ENCODE measurements at regions not wholly inside any gene's neighbourhood (a gene's known extent, or its start where the extent isn't known, plus 50 kb on each side); places are given as distances from the start of the nearest gene placed in this dataset.
A peak's percentile ranks its signal among the peaks of the same experiment; 100 is the strongest.

DNA sequence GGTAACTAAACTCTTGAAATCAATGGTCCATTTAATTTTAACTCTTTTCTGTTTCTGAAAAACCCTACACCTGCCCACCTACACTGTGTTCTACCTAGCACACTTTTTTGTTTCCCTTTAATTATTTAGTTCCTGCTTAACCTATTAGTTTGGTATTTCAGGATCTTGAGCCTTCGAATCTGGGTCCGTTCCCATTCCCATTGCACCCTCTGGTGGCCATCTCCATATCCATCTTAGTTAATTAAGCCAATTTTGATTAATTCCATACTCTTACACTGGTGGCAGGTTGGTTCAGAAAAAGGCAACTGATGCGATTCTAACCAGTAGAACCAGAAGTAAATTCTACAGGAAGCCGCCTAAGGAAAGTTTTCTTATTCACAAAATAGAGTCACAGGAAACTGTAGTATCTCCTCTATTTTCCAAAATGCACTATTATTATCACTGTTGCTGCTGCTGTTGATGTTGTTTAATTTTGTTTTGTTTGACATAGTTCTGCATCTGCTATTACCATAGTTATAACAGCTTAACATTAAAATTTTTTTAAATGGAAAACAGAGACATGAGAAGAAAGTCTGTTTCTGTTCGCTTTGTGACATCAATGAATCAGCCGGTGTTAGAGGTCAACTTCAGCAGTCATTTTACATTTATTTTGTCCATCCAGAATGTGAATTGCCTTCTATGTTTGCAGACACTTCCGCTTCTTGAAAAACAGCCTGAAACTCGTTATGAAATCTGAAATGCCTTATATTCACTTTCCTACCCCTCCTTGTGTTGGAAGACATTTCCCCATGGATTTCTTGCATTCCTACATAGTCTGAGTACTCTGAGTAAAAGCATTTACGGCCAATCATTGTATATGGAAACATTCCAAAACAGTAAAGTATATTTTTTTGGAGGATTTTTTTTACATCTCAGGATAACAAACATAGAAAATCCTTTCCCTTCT, 115.5 kb upstream of the NCAM2 start (continued):
- TF ChIP-seq RAD21 (CRISPR knock-in tag; conservative IDR thresholded peaks at IDR 0.05 in 1 of 2, IDR thresholded peaks at IDR 0.05 in 1 of 2) = peak; percentile 59 to 77; a peak in 3 of 4 replicates
- TF ChIP-seq, protein P1, sequence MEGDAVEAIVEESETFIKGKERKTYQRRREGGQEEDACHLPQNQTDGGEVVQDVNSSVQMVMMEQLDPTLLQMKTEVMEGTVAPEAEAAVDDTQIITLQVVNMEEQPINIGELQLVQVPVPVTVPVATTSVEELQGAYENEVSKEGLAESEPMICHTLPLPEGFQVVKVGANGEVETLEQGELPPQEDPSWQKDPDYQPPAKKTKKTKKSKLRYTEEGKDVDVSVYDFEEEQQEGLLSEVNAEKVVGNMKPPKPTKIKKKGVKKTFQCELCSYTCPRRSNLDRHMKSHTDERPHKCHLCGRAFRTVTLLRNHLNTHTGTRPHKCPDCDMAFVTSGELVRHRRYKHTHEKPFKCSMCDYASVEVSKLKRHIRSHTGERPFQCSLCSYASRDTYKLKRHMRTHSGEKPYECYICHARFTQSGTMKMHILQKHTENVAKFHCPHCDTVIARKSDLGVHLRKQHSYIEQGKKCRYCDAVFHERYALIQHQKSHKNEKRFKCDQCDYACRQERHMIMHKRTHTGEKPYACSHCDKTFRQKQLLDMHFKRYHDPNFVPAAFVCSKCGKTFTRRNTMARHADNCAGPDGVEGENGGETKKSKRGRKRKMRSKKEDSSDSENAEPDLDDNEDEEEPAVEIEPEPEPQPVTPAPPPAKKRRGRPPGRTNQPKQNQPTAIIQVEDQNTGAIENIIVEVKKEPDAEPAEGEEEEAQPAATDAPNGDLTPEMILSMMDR (IDR thresholded peaks at IDR 0.05 in 2 of 3, conservative IDR thresholded peaks at IDR 0.05 in 1 of 3; ENCODE audit: insufficient read depth in 2 of 3, low read depth in 1 of 3, low read length in 3 of 3) = peak; percentile 39 to 70 (median 49); a peak in 4 of 6 replicates
- TF ChIP-seq, protein P2, sequence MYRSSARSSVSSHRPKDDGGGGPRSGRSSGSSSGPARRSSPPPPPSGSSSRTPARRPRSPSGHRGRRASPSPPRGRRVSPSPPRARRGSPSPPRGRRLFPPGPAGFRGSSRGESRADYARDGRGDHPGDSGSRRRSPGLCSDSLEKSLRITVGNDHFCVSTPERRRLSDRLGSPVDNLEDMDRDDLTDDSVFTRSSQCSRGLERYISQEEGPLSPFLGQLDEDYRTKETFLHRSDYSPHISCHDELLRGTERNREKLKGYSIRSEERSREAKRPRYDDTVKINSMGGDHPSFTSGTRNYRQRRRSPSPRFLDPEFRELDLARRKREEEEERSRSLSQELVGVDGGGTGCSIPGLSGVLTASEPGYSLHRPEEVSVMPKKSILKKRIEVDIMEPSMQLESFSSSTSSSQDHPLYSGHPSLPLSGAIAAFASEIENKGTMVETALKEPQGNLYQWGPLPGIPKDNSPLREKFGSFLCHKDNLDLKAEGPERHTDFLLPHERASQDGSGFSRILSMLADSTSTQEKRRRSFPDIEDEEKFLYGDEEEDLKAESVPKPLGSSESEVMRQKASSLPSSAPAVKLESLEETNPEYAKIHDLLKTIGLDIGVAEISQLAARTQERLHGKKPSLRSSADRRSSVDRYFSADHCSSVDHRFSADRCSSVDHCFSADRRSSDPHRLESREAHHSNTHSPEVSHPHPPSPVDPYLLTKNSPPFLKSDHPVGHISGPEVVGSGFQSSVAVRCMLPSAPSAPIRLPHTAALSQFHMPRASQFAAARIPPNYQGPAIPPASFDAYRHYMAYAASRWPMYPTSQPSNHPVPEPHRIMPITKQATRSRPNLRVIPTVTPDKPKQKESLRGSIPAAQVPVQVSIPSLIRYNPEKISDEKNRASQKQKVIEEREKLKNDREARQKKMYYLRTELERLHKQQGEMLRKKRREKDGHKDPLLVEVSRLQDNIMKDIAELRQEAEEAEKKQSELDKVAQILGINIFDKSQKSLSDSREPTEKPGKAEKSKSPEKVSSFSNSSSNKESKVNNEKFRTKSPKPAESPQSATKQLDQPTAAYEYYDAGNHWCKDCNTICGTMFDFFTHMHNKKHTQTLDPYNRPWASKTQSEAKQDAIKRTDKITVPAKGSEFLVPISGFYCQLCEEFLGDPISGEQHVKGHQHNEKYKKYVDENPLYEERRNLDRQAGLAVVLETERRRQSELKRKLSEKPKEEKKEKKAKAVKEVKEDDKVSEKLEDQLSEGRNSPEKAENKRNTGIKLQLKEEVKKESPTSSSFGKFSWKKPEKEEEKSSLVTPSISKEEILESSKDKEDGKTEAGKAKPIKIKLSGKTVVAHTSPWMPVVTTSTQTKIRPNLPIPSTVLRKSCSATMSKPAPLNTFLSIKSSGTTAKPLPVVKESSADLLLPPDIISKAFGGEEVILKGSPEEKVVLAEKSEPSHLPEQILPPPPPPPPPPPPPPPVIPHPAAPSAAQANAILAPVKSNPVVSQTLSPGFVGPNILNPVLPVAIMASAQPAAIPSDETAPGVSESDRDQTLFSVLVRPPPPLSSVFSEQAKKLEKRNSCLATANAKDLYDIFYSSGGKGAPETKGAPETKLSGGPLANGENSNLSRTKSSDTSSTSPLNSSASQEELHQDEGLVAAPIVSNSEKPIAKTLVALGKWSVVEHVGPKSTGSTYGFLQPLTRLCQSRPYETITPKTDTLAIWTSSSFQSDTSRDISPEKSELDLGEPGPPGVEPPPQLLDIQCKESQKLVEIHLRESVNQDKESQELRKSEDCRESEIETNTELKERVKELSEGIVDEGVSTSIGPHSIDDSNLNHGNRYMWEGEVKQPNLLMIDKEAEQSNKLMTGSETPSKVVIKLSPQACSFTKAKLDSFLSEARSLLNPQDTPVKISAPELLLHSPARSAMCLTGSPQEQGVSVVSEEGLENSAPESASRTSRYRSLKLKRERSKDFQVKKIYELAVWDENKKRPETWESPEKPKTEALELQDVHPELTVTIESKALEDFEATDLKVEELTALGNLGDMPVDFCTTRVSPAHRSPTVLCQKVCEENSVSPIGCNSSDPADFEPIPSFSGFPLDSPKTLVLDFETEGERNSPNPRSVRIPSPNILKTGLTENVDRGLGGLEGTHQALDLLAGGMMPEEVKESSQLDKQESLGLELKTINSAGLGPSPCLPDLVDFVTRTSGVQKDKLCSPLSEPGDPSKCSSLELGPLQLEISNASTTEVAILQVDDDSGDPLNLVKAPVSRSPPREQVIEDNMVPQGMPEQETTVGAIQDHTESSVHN (IDR thresholded peaks at IDR 0.05; ENCODE audit: borderline replicate concordance in 1 of 2, low read depth in 1 of 2) = no peak
- peak; percentile 62 for TF ChIP-seq SMC3 (conservative IDR thresholded peaks at IDR 0.05; ENCODE audit: insufficient read depth, low read depth, low read length)
- TF ChIP-seq, protein P3, sequence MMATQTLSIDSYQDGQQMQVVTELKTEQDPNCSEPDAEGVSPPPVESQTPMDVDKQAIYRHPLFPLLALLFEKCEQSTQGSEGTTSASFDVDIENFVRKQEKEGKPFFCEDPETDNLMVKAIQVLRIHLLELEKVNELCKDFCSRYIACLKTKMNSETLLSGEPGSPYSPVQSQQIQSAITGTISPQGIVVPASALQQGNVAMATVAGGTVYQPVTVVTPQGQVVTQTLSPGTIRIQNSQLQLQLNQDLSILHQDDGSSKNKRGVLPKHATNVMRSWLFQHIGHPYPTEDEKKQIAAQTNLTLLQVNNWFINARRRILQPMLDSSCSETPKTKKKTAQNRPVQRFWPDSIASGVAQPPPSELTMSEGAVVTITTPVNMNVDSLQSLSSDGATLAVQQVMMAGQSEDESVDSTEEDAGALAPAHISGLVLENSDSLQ (IDR thresholded peaks at IDR 0.05) = no peak
- TF ChIP-seq STAG1 (CRISPR knock-in tag; IDR thresholded peaks at IDR 0.05; ENCODE audit: borderline replicate concordance) = peak; percentile 16; the same call in 1 of the 2 replicates
- TF ChIP-seq CC2D1A (IDR thresholded peaks at IDR 0.05) = peak; percentile 34; the same call in 1 of the 2 replicates

Data from K562 (cell line).